NCI-H146 (cell line): ENCODE measurements at regions not wholly inside any gene's neighbourhood (a gene's known extent, or its start where the extent isn't known, plus 50 kb on each side); places are given as distances from the start of the nearest gene placed in this dataset.
"Not testable (repeated sequence)": the region's sequence is repeated elsewhere in the genome, so short reads cannot be mapped to it uniquely, and the experiment has no call there.

Source experiments
- DNase-seq: peaks from one replicate; lab custom pipeline; 2025; lab: John Stamatoyannopoulos, UW

GRCh38 chr15:53213336-53213735 is 423.2 kb upstream of the ONECUT1 start:
- DNase-seq = no peak

- DNase-seq = no peak
These were observed 422.6 kb upstream of the ONECUT1 start for GRCh38 chr15:53212785-53213184.

- DNase-seq = no peak
These were observed 420.5 kb upstream of the ONECUT1 start for GRCh38 chr15:53210653-53211052.

GRCh38 chr15:53209396-53210042 is 419.4 kb upstream of the ONECUT1 start:
- DNase-seq = no peak

- DNase-seq = peak; percentile 85
These were observed 418.6 kb upstream of the ONECUT1 start for GRCh38 chr15:53208751-53209150.

- DNase-seq = no peak
These were observed 413.3 kb upstream of the ONECUT1 start for GRCh38 chr15:53203454-53203853.

- DNase-seq = no peak
These were observed 412.7 kb upstream of the ONECUT1 start for GRCh38 chr15:53202876-53203275.

- DNase-seq = peak; percentile 64
These were observed 407.3 kb upstream of the ONECUT1 start for GRCh38 chr15:53197426-53197839.

GRCh38 chr15:53196788-53197187 is 406.7 kb upstream of the ONECUT1 start:
- no peak for DNase-seq

GRCh38 chr15:53196242-53196641 is 406.1 kb upstream of the ONECUT1 start:
- no peak for DNase-seq

- no peak for DNase-seq
These were observed 403.0 kb upstream of the ONECUT1 start for GRCh38 chr15:53193149-53193548.

GRCh38 chr15:53189860-53190259 is 399.7 kb upstream of the ONECUT1 start:
- no peak for DNase-seq

- DNase-seq = not testable (repeated sequence)
These were observed 393.3 kb upstream of the ONECUT1 start for GRCh38 chr15:53183449-53183848.

- DNase-seq = no peak
These were observed 381.4 kb upstream of the ONECUT1 start for GRCh38 chr15:53171571-53171970.

GRCh38 chr15:53166684-53167201 is 376.6 kb upstream of the ONECUT1 start:
- DNase-seq = no peak

- no peak for DNase-seq
These were observed 376.0 kb upstream of the ONECUT1 start for GRCh38 chr15:53165988-53166683.

- peak; percentile 20 for DNase-seq
These were observed 370.1 kb upstream of the ONECUT1 start for GRCh38 chr15:53160092-53160704.

GRCh38 chr15:53159458-53159857 is 369.3 kb upstream of the ONECUT1 start:
- no peak for DNase-seq

GRCh38 chr15:53158995-53159394 is 368.9 kb upstream of the ONECUT1 start:
- no peak for DNase-seq

- no peak for DNase-seq
These were observed 343.2 kb upstream of the ONECUT1 start for GRCh38 chr15:53133255-53133850.

- DNase-seq = no peak
These were observed 340.8 kb upstream of the ONECUT1 start for GRCh38 chr15:53130943-53131342.

- no peak for DNase-seq
These were observed 339.2 kb upstream of the ONECUT1 start for GRCh38 chr15:53129121-53129904.
